ENCODE measurements at regions not wholly inside any gene's neighbourhood (a gene's known extent, or its start where the extent isn't known, plus 50 kb on each side); places are given as distances from the start of the nearest gene placed in this dataset.

- TF ChIP-seq EZH2 (IDR thresholded peaks at IDR 0.05; ENCODE audit: low read depth, unreplicated experiment) (no peak), STAT1 (IDR thresholded peaks at IDR 0.05; ENCODE audit: unreplicated experiment) (no peak), ZNF331 (CRISPR knock-in tag; IDR thresholded peaks at IDR 0.05; ENCODE audit: low read depth) (no peak), ZNF114 (CRISPR knock-in tag; IDR thresholded peaks at IDR 0.05) (no peak), POLR2AphosphoS5 (IDR thresholded peaks at IDR 0.05; ENCODE audit: low read depth) (no peak), ETS1 (IDR thresholded peaks at IDR 0.05) (no peak), CREB1 (CRISPR knock-in tag; IDR thresholded peaks at IDR 0.05; ENCODE audit: low read depth) (no peak)
- TF ChIP-seq, protein P1, sequence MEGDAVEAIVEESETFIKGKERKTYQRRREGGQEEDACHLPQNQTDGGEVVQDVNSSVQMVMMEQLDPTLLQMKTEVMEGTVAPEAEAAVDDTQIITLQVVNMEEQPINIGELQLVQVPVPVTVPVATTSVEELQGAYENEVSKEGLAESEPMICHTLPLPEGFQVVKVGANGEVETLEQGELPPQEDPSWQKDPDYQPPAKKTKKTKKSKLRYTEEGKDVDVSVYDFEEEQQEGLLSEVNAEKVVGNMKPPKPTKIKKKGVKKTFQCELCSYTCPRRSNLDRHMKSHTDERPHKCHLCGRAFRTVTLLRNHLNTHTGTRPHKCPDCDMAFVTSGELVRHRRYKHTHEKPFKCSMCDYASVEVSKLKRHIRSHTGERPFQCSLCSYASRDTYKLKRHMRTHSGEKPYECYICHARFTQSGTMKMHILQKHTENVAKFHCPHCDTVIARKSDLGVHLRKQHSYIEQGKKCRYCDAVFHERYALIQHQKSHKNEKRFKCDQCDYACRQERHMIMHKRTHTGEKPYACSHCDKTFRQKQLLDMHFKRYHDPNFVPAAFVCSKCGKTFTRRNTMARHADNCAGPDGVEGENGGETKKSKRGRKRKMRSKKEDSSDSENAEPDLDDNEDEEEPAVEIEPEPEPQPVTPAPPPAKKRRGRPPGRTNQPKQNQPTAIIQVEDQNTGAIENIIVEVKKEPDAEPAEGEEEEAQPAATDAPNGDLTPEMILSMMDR (conservative IDR thresholded peaks at IDR 0.05; ENCODE audit: low read depth in 2 of 2) = no peak
Measured at GRCh38 chr5:12111261-12111660, 207.0 kb upstream of the CTNND2 start (continued).

GRCh38 chr5:12110629-12111028 lies 206.4 kb upstream of the CTNND2 start:
- Mint-ChIP-seq H3K27ac (no peak overlapping the region), H3K4me1 (no peaks in the 10 kb centered on the region), H3K9me3 (no peaks in the 10 kb centered on the region), H3K4me3 (no peak overlapping the region), H3K36me3 (ENCODE audit: low read depth) (no peaks in the 10 kb centered on the region), H3K27me3 (ENCODE audit: insufficient read depth, low read depth, poor library complexity) (no peaks in the 10 kb centered on the region)
- no peaks in the 10 kb centered on the region for H3K9me2 ChIP-seq (ENCODE audit: insufficient read depth)
- no peak for ATAC-seq
- no peaks in the 10 kb centered on the region for H3F3A ChIP-seq (replicated peaks; ENCODE audit: low read depth)
- no peak overlapping the region for H3K4me2 ChIP-seq
- H2AFZ ChIP-seq = no peak overlapping the region
- no peaks in the 10 kb centered on the region for H3K79me2 ChIP-seq (replicated peaks; ENCODE audit: insufficient read depth)
- H3K27me3 ChIP-seq (ENCODE audit: insufficient read depth) = no peaks in the 10 kb centered on the region
- no peak overlapping the region for H3K27ac ChIP-seq (ENCODE audit: low read depth)
- no peaks in the 10 kb centered on the region for H3K4me1 ChIP-seq (ENCODE audit: insufficient read depth)
- no peaks in the 10 kb centered on the region for H3K36me3 ChIP-seq (ENCODE audit: insufficient read depth)
- TF ChIP-seq, protein P2, sequence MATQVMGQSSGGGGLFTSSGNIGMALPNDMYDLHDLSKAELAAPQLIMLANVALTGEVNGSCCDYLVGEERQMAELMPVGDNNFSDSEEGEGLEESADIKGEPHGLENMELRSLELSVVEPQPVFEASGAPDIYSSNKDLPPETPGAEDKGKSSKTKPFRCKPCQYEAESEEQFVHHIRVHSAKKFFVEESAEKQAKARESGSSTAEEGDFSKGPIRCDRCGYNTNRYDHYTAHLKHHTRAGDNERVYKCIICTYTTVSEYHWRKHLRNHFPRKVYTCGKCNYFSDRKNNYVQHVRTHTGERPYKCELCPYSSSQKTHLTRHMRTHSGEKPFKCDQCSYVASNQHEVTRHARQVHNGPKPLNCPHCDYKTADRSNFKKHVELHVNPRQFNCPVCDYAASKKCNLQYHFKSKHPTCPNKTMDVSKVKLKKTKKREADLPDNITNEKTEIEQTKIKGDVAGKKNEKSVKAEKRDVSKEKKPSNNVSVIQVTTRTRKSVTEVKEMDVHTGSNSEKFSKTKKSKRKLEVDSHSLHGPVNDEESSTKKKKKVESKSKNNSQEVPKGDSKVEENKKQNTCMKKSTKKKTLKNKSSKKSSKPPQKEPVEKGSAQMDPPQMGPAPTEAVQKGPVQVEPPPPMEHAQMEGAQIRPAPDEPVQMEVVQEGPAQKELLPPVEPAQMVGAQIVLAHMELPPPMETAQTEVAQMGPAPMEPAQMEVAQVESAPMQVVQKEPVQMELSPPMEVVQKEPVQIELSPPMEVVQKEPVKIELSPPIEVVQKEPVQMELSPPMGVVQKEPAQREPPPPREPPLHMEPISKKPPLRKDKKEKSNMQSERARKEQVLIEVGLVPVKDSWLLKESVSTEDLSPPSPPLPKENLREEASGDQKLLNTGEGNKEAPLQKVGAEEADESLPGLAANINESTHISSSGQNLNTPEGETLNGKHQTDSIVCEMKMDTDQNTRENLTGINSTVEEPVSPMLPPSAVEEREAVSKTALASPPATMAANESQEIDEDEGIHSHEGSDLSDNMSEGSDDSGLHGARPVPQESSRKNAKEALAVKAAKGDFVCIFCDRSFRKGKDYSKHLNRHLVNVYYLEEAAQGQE (IDR thresholded peaks at IDR 0.05; ENCODE audit: unreplicated experiment) = no peak
- TF ChIP-seq ZNF114 (CRISPR knock-in tag; IDR thresholded peaks at IDR 0.05) = no peak
- no peak for TF ChIP-seq EZH2 (IDR thresholded peaks at IDR 0.05; ENCODE audit: low read depth, unreplicated experiment)
- TF ChIP-seq, protein P3, sequence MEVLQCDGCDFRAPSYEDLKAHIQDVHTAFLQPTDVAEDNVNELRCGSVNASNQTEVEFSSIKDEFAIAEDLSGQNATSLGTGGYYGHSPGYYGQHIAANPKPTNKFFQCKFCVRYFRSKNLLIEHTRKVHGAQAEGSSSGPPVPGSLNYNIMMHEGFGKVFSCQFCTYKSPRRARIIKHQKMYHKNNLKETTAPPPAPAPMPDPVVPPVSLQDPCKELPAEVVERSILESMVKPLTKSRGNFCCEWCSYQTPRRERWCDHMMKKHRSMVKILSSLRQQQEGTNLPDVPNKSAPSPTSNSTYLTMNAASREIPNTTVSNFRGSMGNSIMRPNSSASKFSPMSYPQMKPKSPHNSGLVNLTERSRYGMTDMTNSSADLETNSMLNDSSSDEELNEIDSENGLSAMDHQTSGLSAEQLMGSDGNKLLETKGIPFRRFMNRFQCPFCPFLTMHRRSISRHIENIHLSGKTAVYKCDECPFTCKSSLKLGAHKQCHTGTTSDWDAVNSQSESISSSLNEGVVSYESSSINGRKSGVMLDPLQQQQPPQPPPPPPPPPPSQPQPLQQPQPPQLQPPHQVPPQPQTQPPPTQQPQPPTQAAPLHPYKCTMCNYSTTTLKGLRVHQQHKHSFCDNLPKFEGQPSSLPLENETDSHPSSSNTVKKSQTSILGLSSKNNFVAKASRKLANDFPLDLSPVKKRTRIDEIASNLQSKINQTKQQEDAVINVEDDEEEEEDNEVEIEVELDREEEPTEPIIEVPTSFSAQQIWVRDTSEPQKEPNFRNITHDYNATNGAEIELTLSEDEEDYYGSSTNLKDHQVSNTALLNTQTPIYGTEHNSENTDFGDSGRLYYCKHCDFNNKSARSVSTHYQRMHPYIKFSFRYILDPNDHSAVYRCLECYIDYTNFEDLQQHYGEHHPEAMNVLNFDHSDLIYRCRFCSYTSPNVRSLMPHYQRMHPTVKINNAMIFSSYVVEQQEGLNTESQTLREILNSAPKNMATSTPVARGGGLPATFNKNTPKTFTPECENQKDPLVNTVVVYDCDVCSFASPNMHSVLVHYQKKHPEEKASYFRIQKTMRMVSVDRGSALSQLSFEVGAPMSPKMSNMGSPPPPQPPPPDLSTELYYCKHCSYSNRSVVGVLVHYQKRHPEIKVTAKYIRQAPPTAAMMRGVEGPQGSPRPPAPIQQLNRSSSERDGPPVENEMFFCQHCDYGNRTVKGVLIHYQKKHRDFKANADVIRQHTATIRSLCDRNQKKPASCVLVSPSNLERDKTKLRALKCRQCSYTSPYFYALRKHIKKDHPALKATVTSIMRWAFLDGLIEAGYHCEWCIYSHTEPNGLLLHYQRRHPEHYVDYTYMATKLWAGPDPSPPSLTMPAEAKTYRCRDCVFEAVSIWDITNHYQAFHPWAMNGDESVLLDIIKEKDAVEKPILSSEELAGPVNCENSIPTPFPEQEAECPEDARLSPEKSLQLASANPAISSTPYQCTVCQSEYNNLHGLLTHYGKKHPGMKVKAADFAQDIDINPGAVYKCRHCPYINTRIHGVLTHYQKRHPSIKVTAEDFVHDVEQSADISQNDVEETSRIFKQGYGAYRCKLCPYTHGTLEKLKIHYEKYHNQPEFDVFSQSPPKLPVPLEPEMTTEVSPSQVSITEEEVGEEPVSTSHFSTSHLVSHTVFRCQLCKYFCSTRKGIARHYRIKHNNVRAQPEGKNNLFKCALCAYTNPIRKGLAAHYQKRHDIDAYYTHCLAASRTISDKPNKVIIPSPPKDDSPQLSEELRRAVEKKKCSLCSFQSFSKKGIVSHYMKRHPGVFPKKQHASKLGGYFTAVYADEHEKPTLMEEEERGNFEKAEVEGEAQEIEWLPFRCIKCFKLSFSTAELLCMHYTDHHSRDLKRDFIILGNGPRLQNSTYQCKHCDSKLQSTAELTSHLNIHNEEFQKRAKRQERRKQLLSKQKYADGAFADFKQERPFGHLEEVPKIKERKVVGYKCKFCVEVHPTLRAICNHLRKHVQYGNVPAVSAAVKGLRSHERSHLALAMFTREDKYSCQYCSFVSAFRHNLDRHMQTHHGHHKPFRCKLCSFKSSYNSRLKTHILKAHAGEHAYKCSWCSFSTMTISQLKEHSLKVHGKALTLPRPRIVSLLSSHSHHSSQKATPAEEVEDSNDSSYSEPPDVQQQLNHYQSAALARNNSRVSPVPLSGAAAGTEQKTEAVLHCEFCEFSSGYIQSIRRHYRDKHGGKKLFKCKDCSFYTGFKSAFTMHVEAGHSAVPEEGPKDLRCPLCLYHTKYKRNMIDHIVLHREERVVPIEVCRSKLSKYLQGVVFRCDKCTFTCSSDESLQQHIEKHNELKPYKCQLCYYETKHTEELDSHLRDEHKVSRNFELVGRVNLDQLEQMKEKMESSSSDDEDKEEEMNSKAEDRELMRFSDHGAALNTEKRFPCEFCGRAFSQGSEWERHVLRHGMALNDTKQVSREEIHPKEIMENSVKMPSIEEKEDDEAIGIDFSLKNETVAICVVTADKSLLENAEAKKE (CRISPR knock-in tag; IDR thresholded peaks at IDR 0.05) = no peak
- no peak for TF ChIP-seq ETS1 (IDR thresholded peaks at IDR 0.05)
- TF ChIP-seq CREB1 (CRISPR knock-in tag; IDR thresholded peaks at IDR 0.05; ENCODE audit: low read depth) = no peak
- DNase-seq (ENCODE audit: low spot score) = no peak
- H4K20me1 ChIP-seq (replicated peaks; ENCODE audit: insufficient read depth) = no peaks in the 10 kb centered on the region
- H3K4me3 ChIP-seq = no peak overlapping the region

Data from GM23338 (cell line).